ENCODE measurements at regions not wholly inside any gene's neighbourhood (a gene's known extent, or its start where the extent isn't known, plus 50 kb on each side); places are given as distances from the start of the nearest gene placed in this dataset.

DNA sequence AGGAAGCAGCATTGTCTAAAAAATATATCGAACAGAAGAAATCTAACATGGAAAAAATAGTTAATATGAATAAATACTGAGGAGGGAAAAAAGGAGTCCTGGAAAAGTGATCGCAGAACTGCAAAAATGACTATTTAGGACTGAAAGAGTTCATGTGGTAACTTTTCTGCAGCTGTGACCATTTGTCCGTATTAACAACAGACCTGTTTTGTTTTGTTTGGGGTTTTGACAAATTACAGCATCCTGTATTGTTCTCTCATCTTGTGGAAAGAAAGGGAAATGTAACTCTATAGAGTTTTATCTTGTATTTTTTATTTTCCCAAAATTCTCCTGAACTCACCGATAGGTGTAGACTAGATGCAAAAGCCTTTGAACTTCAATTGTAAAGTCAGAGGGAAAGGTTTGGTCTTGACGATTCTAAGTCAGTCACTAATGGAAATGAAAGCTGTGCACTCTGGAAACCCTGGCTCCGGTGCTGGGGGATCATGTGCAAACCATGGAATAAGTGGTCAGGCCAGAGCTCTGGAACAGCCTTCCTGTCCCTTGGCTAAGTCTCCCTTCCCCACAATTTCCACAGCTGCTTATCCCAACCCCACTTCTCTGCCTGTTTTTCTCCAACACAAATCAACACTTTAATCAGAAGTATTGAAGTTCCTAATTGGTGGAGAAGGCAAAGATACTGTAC lies 51.2 kb upstream of the MARCKS start:
- no peak for DNase-seq (ENCODE audit: low spot score)
